ENCODE measurements at regions not wholly inside any gene's neighbourhood (a gene's known extent, or its start where the extent isn't known, plus 50 kb on each side); places are given as distances from the start of the nearest gene placed in this dataset.

GRCh38 chr2:29974086-29974485 lies 52.7 kb upstream of the ALK start:
- Histone ChIP-seq H3K9me3 (no peaks in the 10 kb centered on the region), H3K4me3 (no peak overlapping the region), H3K27ac (no peak overlapping the region), H3K36me3 (no peaks in the 10 kb centered on the region), H3K4me1 (ENCODE audit: control insufficient read depth in 1 of 2, low read depth in 2 of 2) (no peaks in the 10 kb centered on the region), H3K27me3 (replicated peaks; ENCODE audit: insufficient read depth) (no peaks in the 10 kb centered on the region)
- DNase-seq (ENCODE audit: low spot score) (no peak), ATAC-seq (ENCODE audit: insufficient number of reproducible peaks, low FRiP score, low read depth) (no peak)
- TF ChIP-seq CTCF (IDR thresholded peaks at IDR 0.05), result no peak

GRCh38 chr2:29977284-29977683 lies 55.9 kb upstream of the ALK start:
- no peak for TF ChIP-seq CTCF (IDR thresholded peaks at IDR 0.05)
- no peaks in the 10 kb centered on the region for H3K9me3 ChIP-seq
- H3K4me3 ChIP-seq, result no peak overlapping the region
- H3K4me1 ChIP-seq (ENCODE audit: control insufficient read depth in 1 of 2, low read depth in 2 of 2), result no peaks in the 10 kb centered on the region
- no peak overlapping the region for H3K27ac ChIP-seq
- ATAC-seq (ENCODE audit: insufficient number of reproducible peaks, low FRiP score, low read depth), result no peak
- H3K27me3 ChIP-seq (replicated peaks; ENCODE audit: insufficient read depth), result no peaks in the 10 kb centered on the region
- H3K36me3 ChIP-seq, result no peaks in the 10 kb centered on the region
- DNase-seq (ENCODE audit: low spot score), result no peak

GRCh38 chr2:29981402-29981801 lies 60.0 kb upstream of the ALK start:
- Histone ChIP-seq H3K36me3 (no peaks in the 10 kb centered on the region), H3K27ac (no peak overlapping the region), H3K9me3 (no peaks in the 10 kb centered on the region), H3K4me3 (no peak overlapping the region), H3K27me3 (replicated peaks; ENCODE audit: insufficient read depth) (no peaks in the 10 kb centered on the region), H3K4me1 (ENCODE audit: control insufficient read depth in 1 of 2, low read depth in 2 of 2) (no peaks in the 10 kb centered on the region)
- ATAC-seq (ENCODE audit: insufficient number of reproducible peaks, low FRiP score, low read depth) (no peak), DNase-seq (ENCODE audit: low spot score) (no peak)
- TF ChIP-seq CTCF (IDR thresholded peaks at IDR 0.05), result no peak

GRCh38 chr2:29983308-29983707 lies 61.9 kb upstream of the ALK start:
- ATAC-seq (ENCODE audit: insufficient number of reproducible peaks, low FRiP score, low read depth), result no peak
- DNase-seq (ENCODE audit: low spot score), result no peak
- no peak overlapping the region for H3K4me3 ChIP-seq
- no peak overlapping the region for H3K27ac ChIP-seq
- no peaks in the 10 kb centered on the region for H3K36me3 ChIP-seq
- H3K4me1 ChIP-seq (ENCODE audit: control insufficient read depth in 1 of 2, low read depth in 2 of 2), result no peaks in the 10 kb centered on the region
- H3K27me3 ChIP-seq (replicated peaks; ENCODE audit: insufficient read depth), result no peaks in the 10 kb centered on the region
- no peak for TF ChIP-seq CTCF (IDR thresholded peaks at IDR 0.05)
- H3K9me3 ChIP-seq, result no peaks in the 10 kb centered on the region

- H3K27ac ChIP-seq, result no peak overlapping the region
- DNase-seq (ENCODE audit: low spot score) (no peak), ATAC-seq (ENCODE audit: insufficient number of reproducible peaks, low FRiP score, low read depth) (no peak)
- no peaks in the 10 kb centered on the region for H3K36me3 ChIP-seq
- H3K27me3 ChIP-seq (replicated peaks; ENCODE audit: insufficient read depth), result no peaks in the 10 kb centered on the region
- TF ChIP-seq CTCF (IDR thresholded peaks at IDR 0.05), result no peak
- H3K4me3 ChIP-seq, result no peak overlapping the region
- no peaks in the 10 kb centered on the region for H3K9me3 ChIP-seq
- no peaks in the 10 kb centered on the region for H3K4me1 ChIP-seq (ENCODE audit: control insufficient read depth in 1 of 2, low read depth in 2 of 2)
Observed at GRCh38 chr2:29987146-29987545, 65.8 kb upstream of the ALK start.
